ENCODE measurements at regions not wholly inside any gene's neighbourhood (a gene's known extent, or its start where the extent isn't known, plus 50 kb on each side); places are given as distances from the start of the nearest gene placed in this dataset.

DNA sequence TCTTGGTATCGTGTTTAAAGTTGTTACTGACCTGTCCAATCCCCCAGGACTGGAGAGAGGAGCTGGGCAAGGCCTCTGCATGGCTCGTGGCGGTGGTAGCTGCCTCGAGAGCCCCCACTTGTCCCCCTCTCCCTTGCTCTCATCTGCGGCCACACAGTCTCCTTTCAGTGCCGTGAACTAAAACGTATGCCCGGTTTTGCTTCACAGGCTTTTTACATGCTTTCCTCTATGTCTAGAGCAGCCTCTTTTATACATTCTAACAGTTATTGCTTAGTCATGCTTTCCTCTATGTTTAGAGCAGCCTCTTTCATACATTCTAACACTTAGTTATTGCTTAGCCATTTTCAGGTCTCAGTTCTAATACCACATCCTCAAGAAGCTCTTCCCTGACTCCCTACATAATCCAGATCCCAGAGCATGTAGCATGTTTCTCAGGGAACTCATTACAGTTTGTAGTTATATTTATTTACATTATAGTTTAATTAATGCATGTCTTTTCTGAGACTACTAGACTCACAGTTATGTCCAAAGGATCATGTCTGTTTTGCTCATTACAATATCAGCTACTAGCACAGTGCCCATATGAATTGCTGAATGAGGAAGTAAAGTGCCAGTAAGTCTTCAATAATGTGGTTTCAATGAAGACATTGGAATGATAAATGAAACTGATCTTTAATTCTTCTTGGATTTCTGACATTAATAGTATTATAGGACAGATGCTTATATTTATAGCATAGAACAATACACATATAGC is 66.5 kb upstream of the TBL1XR1 start:
- Histone ChIP-seq H3K56ac (replicated peaks; ENCODE audit: insufficient read length, low read depth, low read length) (no peak overlapping the region), H3K79me2 (ENCODE audit: control insufficient read depth in 1 of 2, insufficient read depth in 2 of 2, low read length in 2 of 2) (no peaks in the 10 kb centered on the region), H3K23ac (ENCODE audit: insufficient read length) (no peak overlapping the region), H3K4me3 (ENCODE audit: extremely low read depth in 1 of 4, insufficient read depth in 2 of 4, low read depth in 3 of 4, low read length in 4 of 4) (no peak overlapping the region), H3K27ac (ENCODE audit: low read depth, low read length) (no peak overlapping the region), H2AFZ (ENCODE audit: low read length) (no peak overlapping the region), H3K9ac (replicated peaks in 1 of 4; ENCODE audit: extremely low read depth in 1 of 4, low read depth in 3 of 4, low read length in 3 of 4) (no peak overlapping the region), H4K8ac (ENCODE audit: extremely low read depth, insufficient read depth, low read length) (no peak overlapping the region), H3K36me3 (ENCODE audit: control insufficient read depth in 2 of 4, insufficient read depth in 4 of 4, low read length in 3 of 4) (no peaks in the 10 kb centered on the region), H3K18ac (ENCODE audit: extremely low read depth, low read length) (no peak overlapping the region), H3K9me3 (ENCODE audit: insufficient read depth in 2 of 2, low read depth in 1 of 2, low read length in 1 of 2) (no peaks in the 10 kb centered on the region), H2AK5ac (ENCODE audit: low read depth, low read length) (no peak overlapping the region), H2BK15ac (ENCODE audit: low read length) (no peak overlapping the region), H4K91ac (replicated peaks; ENCODE audit: insufficient read length, low read length) (no peak overlapping the region), H3K23me2 (ENCODE audit: low read depth, low read length) (no peaks in the 10 kb centered on the region), H2BK5ac (ENCODE audit: low read depth, low read length) (no peak overlapping the region), H3K14ac (ENCODE audit: insufficient read length) (no peak overlapping the region), H2BK20ac (ENCODE audit: low read length) (no peak overlapping the region), H2BK12ac (ENCODE audit: low read depth, low read length) (no peak overlapping the region), H3K4me1 (replicated peaks in 1 of 4; ENCODE audit: control insufficient read depth in 3 of 4, insufficient read depth in 4 of 4, low read length in 3 of 4) (no peaks in the 10 kb centered on the region), H2BK120ac (replicated peaks; ENCODE audit: low read depth, low read length) (no peak overlapping the region), H4K5ac (ENCODE audit: insufficient read length, low read depth, low read length) (no peak overlapping the region), H3K4ac (replicated peaks; ENCODE audit: insufficient read length, low read depth, low read length) (no peak overlapping the region), H4K20me1 (replicated peaks in 1 of 2; ENCODE audit: control insufficient read depth in 1 of 2, insufficient read depth in 2 of 2, low read length in 2 of 2) (no peaks in the 10 kb centered on the region), H3K4me2 (ENCODE audit: insufficient read depth in 1 of 2, low read depth in 2 of 2, low read length in 2 of 2) (no peak overlapping the region), H3K79me1 (ENCODE audit: low read depth, low read length) (no peaks in the 10 kb centered on the region), H3K27me3 (replicated peaks in 1 of 4; ENCODE audit: control insufficient read depth in 3 of 4, extremely low read depth in 1 of 4, insufficient read depth in 3 of 4, low read length in 3 of 4) (no peaks in the 10 kb centered on the region)
- DNase-seq (ENCODE audit: low read depth in 1 of 2, low spot score in 2 of 2) (no peak), FAIRE-seq (no peak)
- ChIA-PET POLR2A (ENCODE audit: partially characterized antibody) (no interaction called here), CTCF (ENCODE audit: partially characterized antibody) (interaction anchor here (0.5 to 0.8 kb wide), 2 partner anchors 20 to 31 kb away, joined by 3 read pairs; no protein-coding TSS in a partner anchor)
- WGBS, 2 experiments (ENCODE audit: extremely low coverage in 1 of 2, insufficient coverage in 1 of 2, insufficient read length in 1 of 2, insufficient replicate concordance in 2 of 2, low coverage in 1 of 2, low lambda C conversion rate in 2 of 2, missing lambda C conversion rate in 1 of 2) = 93% methylated on average over 8 of the region's 8 CpGs; no CpG with 5 or more reads in 1 of the 2 experiments
- TF ChIP-seq HDAC2 (IDR thresholded peaks at IDR 0.05; ENCODE audit: borderline replicate concordance in 1 of 2, low read depth in 2 of 2, low read length in 2 of 2) (no peak), CBX5 (IDR thresholded peaks at IDR 0.05; ENCODE audit: low read depth, low read length) (no peak), SUZ12 (IDR thresholded peaks at IDR 0.05; ENCODE audit: low read length) (no peak), EZH2 (IDR thresholded peaks at IDR 0.05; ENCODE audit: low read depth, low read length, severe bottlenecking) (no peak), KDM5A (IDR thresholded peaks at IDR 0.05; ENCODE audit: low read length) (no peak), POLR2A (IDR thresholded peaks at IDR 0.05; ENCODE audit: control extremely low read depth in 1 of 2, low read depth in 2 of 2, low read length in 2 of 2) (no peak), NANOG (IDR thresholded peaks at IDR 0.05; ENCODE audit: insufficient read depth, low read depth, low read length, poor library complexity, severe bottlenecking) (no peak), SIRT6 (IDR thresholded peaks at IDR 0.05; ENCODE audit: low read length) (no peak), MAFK (IDR thresholded peaks at IDR 0.05; ENCODE audit: low read depth, low read length) (no peak), TAF7 (optimal IDR thresholded peaks at IDR 0.05; ENCODE audit: borderline replicate concordance, low read depth, low read length) (no peak), TBP (IDR thresholded peaks at IDR 0.05; ENCODE audit: low read depth, low read length) (no peak), EGR1 (IDR thresholded peaks at IDR 0.05; ENCODE audit: borderline replicate concordance, low read depth, low read length) (no peak), YY1 (IDR thresholded peaks at IDR 0.05; ENCODE audit: low read depth, low read length) (no peak), NRF1 (IDR thresholded peaks at IDR 0.05; ENCODE audit: low read depth, low read length) (no peak)
